ENCODE measurements at regions not wholly inside any gene's neighbourhood (a gene's known extent, or its start where the extent isn't known, plus 50 kb on each side); places are given as distances from the start of the nearest gene placed in this dataset.
A peak's percentile ranks its signal among the peaks of the same experiment; 100 is the strongest.
"Not testable (repeated sequence)": the region's sequence is repeated elsewhere in the genome, so short reads cannot be mapped to it uniquely, and the experiment has no call there.

DNA sequence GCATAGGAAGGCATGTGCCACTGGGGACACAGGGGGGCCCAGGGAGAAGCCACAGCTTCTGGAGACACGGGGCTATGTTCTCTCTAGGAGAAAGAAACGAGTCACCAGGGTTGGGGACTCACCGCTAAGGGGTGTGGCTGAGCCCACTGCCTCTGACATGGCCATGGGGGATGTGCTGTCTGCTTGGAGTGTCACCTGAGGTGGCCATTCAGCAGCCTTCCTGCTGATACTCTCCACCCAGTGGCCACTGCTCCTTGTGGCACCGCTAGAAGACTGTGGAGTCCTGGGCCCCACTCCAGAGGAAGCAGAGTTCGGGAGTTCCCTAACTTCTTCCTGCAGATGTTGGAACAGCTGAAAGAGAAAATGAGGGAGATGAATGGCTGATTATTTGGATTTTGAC, 91.2 kb upstream of the SLC45A1 start:
- TF ChIP-seq, protein P1, sequence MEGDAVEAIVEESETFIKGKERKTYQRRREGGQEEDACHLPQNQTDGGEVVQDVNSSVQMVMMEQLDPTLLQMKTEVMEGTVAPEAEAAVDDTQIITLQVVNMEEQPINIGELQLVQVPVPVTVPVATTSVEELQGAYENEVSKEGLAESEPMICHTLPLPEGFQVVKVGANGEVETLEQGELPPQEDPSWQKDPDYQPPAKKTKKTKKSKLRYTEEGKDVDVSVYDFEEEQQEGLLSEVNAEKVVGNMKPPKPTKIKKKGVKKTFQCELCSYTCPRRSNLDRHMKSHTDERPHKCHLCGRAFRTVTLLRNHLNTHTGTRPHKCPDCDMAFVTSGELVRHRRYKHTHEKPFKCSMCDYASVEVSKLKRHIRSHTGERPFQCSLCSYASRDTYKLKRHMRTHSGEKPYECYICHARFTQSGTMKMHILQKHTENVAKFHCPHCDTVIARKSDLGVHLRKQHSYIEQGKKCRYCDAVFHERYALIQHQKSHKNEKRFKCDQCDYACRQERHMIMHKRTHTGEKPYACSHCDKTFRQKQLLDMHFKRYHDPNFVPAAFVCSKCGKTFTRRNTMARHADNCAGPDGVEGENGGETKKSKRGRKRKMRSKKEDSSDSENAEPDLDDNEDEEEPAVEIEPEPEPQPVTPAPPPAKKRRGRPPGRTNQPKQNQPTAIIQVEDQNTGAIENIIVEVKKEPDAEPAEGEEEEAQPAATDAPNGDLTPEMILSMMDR (IDR thresholded peaks at IDR 0.05; ENCODE audit: poor library complexity, severe bottlenecking) = no peak
- Histone ChIP-seq H3K27ac (ENCODE audit: poor library complexity, severe bottlenecking) (no peak overlapping the region), H3K36me3 (ENCODE audit: low read depth) (no peaks in the 10 kb centered on the region), H3K9me3 (ENCODE audit: severe bottlenecking) (no peaks in the 10 kb centered on the region), H3K27me3 (ENCODE audit: insufficient read depth, poor library complexity, severe bottlenecking) (no peaks in the 10 kb centered on the region), H3K4me1 (ENCODE audit: insufficient read depth, poor library complexity, severe bottlenecking) (peaks cover 21% of the 10 kb centered on the region), H3K4me3 (ENCODE audit: severe bottlenecking) (no peak overlapping the region)
- no peak for ATAC-seq (ENCODE audit: low read depth)
- no peak for DNase-seq (ENCODE audit: low spot score)

- H3K36me3 ChIP-seq (ENCODE audit: low read depth); H3K27me3 ChIP-seq (ENCODE audit: insufficient read depth, poor library complexity, severe bottlenecking): not testable (repeated sequence)
- H3K4me1 ChIP-seq (ENCODE audit: insufficient read depth, poor library complexity, severe bottlenecking) = peaks cover 21% of the 10 kb centered on the region
Measured at GRCh38 chr1:8226024-8226423, 91.9 kb upstream of the SLC45A1 start.

GRCh38 chr1:8223526-8223925, 94.4 kb upstream of the SLC45A1 start:
- no peak for DNase-seq (ENCODE audit: low spot score)
- Histone ChIP-seq H3K36me3 (ENCODE audit: low read depth) (no peaks in the 10 kb centered on the region), H3K4me3 (ENCODE audit: severe bottlenecking) (no peak overlapping the region), H3K27ac (ENCODE audit: poor library complexity, severe bottlenecking) (peak overlapping the region; percentile 84), H3K4me1 (ENCODE audit: insufficient read depth, poor library complexity, severe bottlenecking) (peaks cover 28% of the 10 kb centered on the region), H3K27me3 (ENCODE audit: insufficient read depth, poor library complexity, severe bottlenecking) (no peaks in the 10 kb centered on the region), H3K9me3 (ENCODE audit: severe bottlenecking) (no peaks in the 10 kb centered on the region)
- TF ChIP-seq, protein P1 (IDR thresholded peaks at IDR 0.05; ENCODE audit: poor library complexity, severe bottlenecking) = no peak
- ATAC-seq (ENCODE audit: low read depth) = no peak

More at GRCh38 chr1:8226024-8226423, 91.9 kb upstream of the SLC45A1 start:
- peak overlapping the region; percentile 84 for H3K27ac ChIP-seq (ENCODE audit: poor library complexity, severe bottlenecking)
- not testable (repeated sequence) for DNase-seq (ENCODE audit: low spot score); H3K4me3 ChIP-seq (ENCODE audit: severe bottlenecking); H3K9me3 ChIP-seq (ENCODE audit: severe bottlenecking); ATAC-seq (ENCODE audit: low read depth)

DNA sequence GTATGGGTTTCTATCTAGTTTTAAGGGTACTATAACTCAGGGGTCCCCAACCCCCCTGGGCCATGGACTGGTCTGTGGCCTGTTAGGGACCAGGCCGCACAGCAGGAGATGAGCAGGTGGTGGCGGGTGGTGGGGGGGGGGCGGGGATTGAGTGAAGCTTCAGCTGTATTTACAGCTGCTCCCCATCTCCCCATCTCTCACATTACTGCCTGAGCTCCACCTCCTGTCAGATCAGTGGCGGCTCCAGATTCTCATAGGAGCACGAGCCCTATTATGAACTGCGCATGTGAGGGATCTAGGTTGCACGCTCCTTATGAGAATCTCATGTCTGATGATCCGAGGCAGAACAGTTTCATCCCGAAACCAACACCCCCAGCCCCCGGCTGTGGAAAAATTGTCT, 95.1 kb upstream of the SLC45A1 start:
- TF ChIP-seq, protein P1 (IDR thresholded peaks at IDR 0.05; ENCODE audit: poor library complexity, severe bottlenecking) = no peak
- Histone ChIP-seq H3K9me3 (ENCODE audit: severe bottlenecking) (no peaks in the 10 kb centered on the region), H3K27me3 (ENCODE audit: insufficient read depth, poor library complexity, severe bottlenecking) (no peaks in the 10 kb centered on the region), H3K4me1 (ENCODE audit: insufficient read depth, poor library complexity, severe bottlenecking) (peaks cover 28% of the 10 kb centered on the region), H3K36me3 (ENCODE audit: low read depth) (no peaks in the 10 kb centered on the region), H3K27ac (ENCODE audit: poor library complexity, severe bottlenecking) (peak overlapping the region; percentile 84), H3K4me3 (ENCODE audit: severe bottlenecking) (no peak overlapping the region)
- no peak for ATAC-seq (ENCODE audit: low read depth)
- DNase-seq (ENCODE audit: low spot score) = no peak

DNA sequence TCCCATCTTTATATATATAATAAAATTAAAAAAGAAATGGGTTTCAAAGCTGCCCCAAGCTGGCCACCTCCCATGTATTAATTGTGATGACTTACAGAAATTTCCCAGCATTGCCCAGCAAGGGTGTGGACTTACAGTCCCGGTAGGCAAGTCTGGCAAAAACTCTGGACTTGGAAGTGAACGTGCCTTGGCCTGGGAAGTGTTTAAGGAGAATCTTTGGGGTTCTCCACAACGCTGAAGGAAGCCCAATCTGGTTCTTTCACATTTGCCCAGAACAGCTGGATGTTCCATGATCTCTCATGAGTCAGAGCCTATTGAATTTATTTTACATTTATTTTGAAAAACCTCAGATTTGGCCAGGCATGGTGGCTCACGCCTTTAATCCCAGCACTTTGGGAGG, 98.4 kb upstream of the SLC45A1 start:
- H3K9me3 ChIP-seq (ENCODE audit: severe bottlenecking) = no peaks in the 10 kb centered on the region
- H3K27ac ChIP-seq (ENCODE audit: poor library complexity, severe bottlenecking) = no peak overlapping the region
- H3K4me1 ChIP-seq (ENCODE audit: insufficient read depth, poor library complexity, severe bottlenecking) = peaks cover 20% of the 10 kb centered on the region
- no peaks in the 10 kb centered on the region for H3K27me3 ChIP-seq (ENCODE audit: insufficient read depth, poor library complexity, severe bottlenecking)
- no peak overlapping the region for H3K4me3 ChIP-seq (ENCODE audit: severe bottlenecking)
- TF ChIP-seq, protein P1 (IDR thresholded peaks at IDR 0.05; ENCODE audit: poor library complexity, severe bottlenecking) = no peak
- no peak for ATAC-seq (ENCODE audit: low read depth)
- no peak for DNase-seq (ENCODE audit: low spot score)
- H3K36me3 ChIP-seq (ENCODE audit: low read depth) = no peaks in the 10 kb centered on the region

Measured in RWPE2 (cell line).